Muscle of leg (tissue), 3 donors: ENCODE measurements at regions not wholly inside any gene's neighbourhood (a gene's known extent, or its start where the extent isn't known, plus 50 kb on each side); places are given as distances from the start of the nearest gene placed in this dataset.
"Not testable (repeated sequence)": the region's sequence is repeated elsewhere in the genome, so short reads cannot be mapped to it uniquely, and the experiment has no call there.

ENCODE experiments used
- DNase-seq: peaks from one replicate; pipeline ENCODE4 v3.0.0; 2013
- H3K27ac ChIP-seq: one replicate; pipeline ENCODE4 v1.5.1; 2013; ENCODE audit warnings: mild to moderate bottlenecking, low read length, control low read depth
- H3K27me3 ChIP-seq: one replicate; pipeline ENCODE4 v1.6.1; 2013; ENCODE audit warnings: low read length; ENCODE audit not compliant: control insufficient read depth, insufficient read depth
- H3K36me3 ChIP-seq: one replicate; pipeline ENCODE4 v1.6.1; 2013; ENCODE audit warnings: low read length; ENCODE audit not compliant: control insufficient read depth, insufficient read depth
- H3K4me1 ChIP-seq: one replicate; pipeline ENCODE4 v1.6.1; 2013; ENCODE audit warnings: low read length; ENCODE audit not compliant: control insufficient read depth, insufficient read depth
- H3K4me3 ChIP-seq: one replicate; pipeline ENCODE4 v1.5.1; 2013; ENCODE audit warnings: low read length, control low read depth
- H3K9me3 ChIP-seq: replicated peaks from 2 replicates; pipeline ENCODE4 v1.6.1; 2013; ENCODE audit warnings: low read depth, low read length; ENCODE audit not compliant: control insufficient read depth
- WGBS: methylation state at CpG from one replicate; pipeline ENCODE4 v1.1.5; 2013; ENCODE audit warnings: missing lambda C conversion rate; ENCODE audit not compliant: insufficient coverage; 5-methylcytosine and 5-hydroxymethylcytosine counted together

DNA sequence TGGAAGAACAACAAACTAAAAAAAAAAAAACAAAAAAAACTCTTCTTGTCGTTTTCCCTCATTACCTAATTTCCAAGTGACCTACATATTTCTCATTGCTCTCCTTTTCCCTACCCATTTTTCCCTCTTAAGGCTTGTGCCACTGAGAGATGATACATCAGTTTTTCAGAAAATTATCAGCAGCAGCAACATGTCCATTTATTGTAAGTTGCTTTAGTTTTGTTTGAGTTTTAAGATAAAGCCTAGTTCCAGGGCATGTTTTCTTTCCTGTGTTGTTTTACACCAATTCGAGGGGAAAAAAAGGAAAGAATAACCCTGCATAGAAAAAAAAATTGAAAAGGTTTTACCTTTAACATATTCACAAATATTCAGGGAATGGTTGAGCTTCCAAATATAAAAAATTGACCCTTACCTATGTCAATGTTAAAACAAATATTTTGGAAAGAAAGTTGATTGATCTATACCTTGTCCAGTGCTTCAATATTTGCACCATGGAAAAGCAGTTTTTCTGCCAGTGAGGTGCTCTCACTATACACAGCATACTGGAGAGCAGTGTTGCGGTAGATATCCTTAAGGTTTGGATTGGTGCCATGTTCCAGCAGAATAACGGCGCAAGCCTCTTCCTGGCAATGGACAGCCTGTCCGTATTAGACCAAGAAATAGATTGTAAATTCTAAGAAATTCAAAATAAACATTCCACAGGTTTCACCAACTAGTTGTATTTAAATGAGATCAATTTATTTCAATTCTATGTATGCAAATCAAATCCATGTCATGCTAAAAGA lies 537.9 kb upstream of the DEFB115 start:
- H3K27me3 ChIP-seq, H3K4me1 ChIP-seq, DNase-seq, H3K9me3 ChIP-seq, H3K27ac ChIP-seq, H3K4me3 ChIP-seq, H3K36me3 ChIP-seq: not testable (repeated sequence)
- 14% methylated on average over 1 of the region's 6 CpGs for WGBS

DNA sequence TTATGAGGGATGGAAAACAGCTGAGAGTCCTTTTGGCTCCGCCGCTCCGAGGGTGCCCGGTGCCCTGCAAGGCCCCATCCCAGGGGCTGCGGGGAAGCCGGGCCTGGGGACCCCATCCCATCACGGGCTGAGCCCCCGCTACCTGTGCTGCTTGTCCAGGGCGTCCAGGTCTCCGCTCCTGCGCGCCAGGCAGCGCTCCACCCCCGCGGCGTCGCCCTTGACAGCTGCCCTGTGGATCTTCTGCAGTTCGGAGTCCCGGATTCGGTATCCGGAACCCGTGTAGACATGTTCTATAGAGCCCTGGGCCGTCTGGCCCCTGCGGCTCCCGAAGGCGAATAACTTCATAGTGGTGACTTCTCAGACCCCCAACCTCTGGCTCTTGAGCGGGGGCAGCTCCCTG lies 534.0 kb upstream of the DEFB115 start:
- not testable (repeated sequence) for H3K27me3 ChIP-seq, H3K4me1 ChIP-seq, DNase-seq, H3K4me3 ChIP-seq, H3K27ac ChIP-seq, H3K36me3 ChIP-seq, H3K9me3 ChIP-seq
- WGBS = 28% methylated on average over 18 of the region's 27 CpGs

DNA sequence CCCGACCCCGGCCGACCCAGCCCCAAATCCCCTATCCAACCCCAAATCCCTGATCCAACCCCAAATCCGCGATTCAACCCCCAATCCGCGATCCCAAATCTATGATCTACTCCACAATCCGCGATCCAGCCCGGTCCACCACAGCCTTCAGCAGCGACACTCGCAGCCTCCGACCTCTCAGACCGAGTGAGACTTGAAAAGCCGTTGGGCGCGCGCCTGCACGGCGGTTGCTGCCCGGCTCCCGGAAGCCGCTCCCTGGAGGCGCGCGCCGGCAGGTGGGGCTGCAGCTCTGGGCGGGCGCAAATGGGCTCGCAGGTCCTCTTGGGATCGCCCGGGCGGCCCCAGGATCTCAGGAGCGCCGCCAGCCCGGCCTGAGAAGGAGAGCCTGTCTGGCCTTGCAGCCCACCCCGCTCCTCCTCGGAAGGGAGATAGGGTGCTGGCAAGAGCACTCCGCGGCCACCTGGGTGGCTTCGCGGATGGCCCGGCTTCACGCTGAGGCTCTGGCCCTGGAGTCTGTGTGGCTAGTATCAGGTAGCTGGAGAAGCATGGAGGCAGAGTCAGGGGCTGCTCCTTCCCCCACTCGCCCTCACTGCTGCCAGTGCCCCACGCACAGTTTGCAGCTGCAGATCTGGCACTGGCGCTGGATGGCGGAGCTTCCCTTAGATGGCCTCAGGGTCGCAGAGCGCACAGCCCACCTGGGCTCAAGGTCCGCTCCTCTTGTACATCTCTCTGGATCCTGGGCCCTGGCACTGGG lies 533.4 kb upstream of the DEFB115 start:
- DNase-seq, H3K4me1 ChIP-seq, H3K27ac ChIP-seq, H3K4me3 ChIP-seq, H3K36me3 ChIP-seq, H3K27me3 ChIP-seq, H3K9me3 ChIP-seq: not testable (repeated sequence)
- WGBS = 26% methylated on average over 42 of the region's 51 CpGs

DNA sequence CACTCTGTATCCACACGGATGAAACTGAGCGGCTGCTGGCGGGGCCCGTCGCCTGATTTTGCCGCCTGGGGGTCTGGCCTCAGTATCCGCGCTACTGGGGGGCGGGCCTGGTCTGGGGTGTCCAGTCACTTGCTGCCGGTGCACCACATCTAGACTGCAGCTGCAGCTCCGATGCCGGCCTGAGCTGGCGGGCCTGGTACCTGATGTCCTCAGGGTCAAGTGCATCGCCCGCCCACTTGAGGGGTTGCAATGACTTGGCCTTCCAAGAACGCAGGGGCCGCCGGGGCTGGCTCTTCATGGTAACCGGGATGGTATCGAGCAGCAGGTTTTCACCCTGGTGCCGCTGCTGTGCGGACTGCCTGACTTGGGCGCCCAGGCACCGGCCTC lies 532.8 kb upstream of the DEFB115 start:
- not testable (repeated sequence) for H3K27ac ChIP-seq, H3K27me3 ChIP-seq, DNase-seq, H3K9me3 ChIP-seq, H3K4me3 ChIP-seq, H3K4me1 ChIP-seq, H3K36me3 ChIP-seq
- WGBS = 66% methylated on average over 20 of the region's 24 CpGs

DNA sequence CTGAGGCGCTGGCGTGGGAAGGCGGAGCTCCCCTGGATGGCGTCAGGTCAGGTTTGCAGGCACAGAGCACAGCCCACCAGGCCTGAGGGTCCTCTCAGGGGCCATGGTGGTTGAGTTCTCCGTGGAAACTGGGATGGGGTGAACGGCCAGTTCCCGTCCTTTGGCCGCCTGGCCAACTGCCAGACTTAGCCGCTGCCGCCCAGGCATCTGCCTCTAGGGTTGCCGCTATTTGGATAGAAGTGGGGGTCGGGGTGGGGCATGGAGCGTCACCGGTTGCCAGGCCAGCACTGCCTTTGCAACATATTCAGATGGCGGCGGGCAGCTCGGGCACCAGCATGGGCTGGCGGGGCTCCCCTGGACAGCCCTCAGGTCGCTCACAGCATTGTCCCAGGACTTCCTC lies 532.3 kb upstream of the DEFB115 start:
- not testable (repeated sequence) for H3K4me3 ChIP-seq, DNase-seq, H3K4me1 ChIP-seq, H3K36me3 ChIP-seq, H3K9me3 ChIP-seq, H3K27ac ChIP-seq, H3K27me3 ChIP-seq
- WGBS = 81% methylated on average over 14 of the region's 19 CpGs

DNA sequence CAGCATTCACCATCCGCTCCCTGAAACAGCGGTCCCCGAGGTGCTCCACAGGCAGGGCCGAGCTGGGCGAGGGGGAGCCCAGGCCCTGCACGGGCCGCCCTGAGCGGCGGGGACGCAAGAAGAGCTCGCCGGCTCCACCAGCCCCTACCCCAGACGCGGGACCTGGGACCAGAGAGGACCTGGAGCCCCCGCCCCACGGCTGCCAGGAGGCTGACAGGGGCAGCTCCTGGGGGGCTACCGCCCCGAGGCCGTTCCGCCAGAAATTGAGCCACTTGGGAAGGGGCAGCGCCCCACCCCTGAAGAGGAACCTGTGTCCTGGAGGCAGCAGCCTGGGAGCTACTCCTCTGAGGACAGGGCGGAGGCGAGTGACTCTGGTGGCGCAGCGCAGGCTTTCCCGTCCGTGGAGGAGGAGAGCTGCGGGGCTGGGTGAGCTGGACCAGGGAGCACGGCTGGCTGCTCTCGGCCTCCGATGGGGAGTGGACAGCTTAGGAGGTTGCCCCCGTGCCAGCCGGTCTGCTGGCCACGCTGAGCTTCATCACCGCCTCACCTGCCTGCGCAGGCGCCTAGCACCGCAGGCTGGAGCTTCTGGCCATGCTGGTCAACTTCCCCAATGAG lies 529.1 kb upstream of the DEFB115 start:
- not testable (repeated sequence) for H3K27ac ChIP-seq, H3K9me3 ChIP-seq, H3K36me3 ChIP-seq, H3K27me3 ChIP-seq, H3K4me1 ChIP-seq, H3K4me3 ChIP-seq, DNase-seq
- 92% methylated on average over 26 of the region's 38 CpGs for WGBS
